ENCODE measurements at regions not wholly inside any gene's neighbourhood (a gene's known extent, or its start where the extent isn't known, plus 50 kb on each side); places are given as distances from the start of the nearest gene placed in this dataset.
"Not testable (repeated sequence)": the region's sequence is repeated elsewhere in the genome, so short reads cannot be mapped to it uniquely, and the experiment has no call there.

- no peak for DNase-seq (ENCODE audit: low spot score)
Observed at GRCh38 chr1:195663549-195664280, 944.5 kb downstream of the KCNT2 start.

- no peak for DNase-seq (ENCODE audit: low spot score)
Observed at GRCh38 chr1:195656780-195657179, 951.5 kb downstream of the KCNT2 start.

- DNase-seq (ENCODE audit: low spot score): not testable (repeated sequence)
Observed at GRCh38 chr1:195648875-195649274, 959.4 kb downstream of the KCNT2 start.

GRCh38 chr1:195637539-195637938, 970.7 kb downstream of the KCNT2 start:
- DNase-seq (ENCODE audit: low spot score): no peak

- no peak for DNase-seq (ENCODE audit: low spot score)
Observed at GRCh38 chr1:195618287-195618686, 990.0 kb downstream of the KCNT2 start.

GRCh38 chr1:195617106-195617505, 991.1 kb downstream of the KCNT2 start:
- no peak for DNase-seq (ENCODE audit: low spot score)

- no peak for DNase-seq (ENCODE audit: low spot score)
Observed at GRCh38 chr1:195608883-195609282, 999.4 kb downstream of the KCNT2 start.

- no peak for DNase-seq (ENCODE audit: low spot score)
Observed at GRCh38 chr1:195606483-195606882, 1001.8 kb downstream of the KCNT2 start.

- DNase-seq (ENCODE audit: low spot score): no peak
Observed at GRCh38 chr1:195604287-195604686, 1004.0 kb downstream of the KCNT2 start.

GRCh38 chr1:195597891-195598290, 1010.3 kb downstream of the KCNT2 start:
- no peak for DNase-seq (ENCODE audit: low spot score)

GRCh38 chr1:195594773-195595172, 1013.5 kb downstream of the KCNT2 start:
- no peak for DNase-seq (ENCODE audit: low spot score)

- DNase-seq (ENCODE audit: low spot score): no peak
Observed at GRCh38 chr1:195594322-195594721, 1013.9 kb downstream of the KCNT2 start.

- DNase-seq (ENCODE audit: low spot score): no peak
Observed at GRCh38 chr1:195591917-195592672, 1016.1 kb downstream of the KCNT2 start.

GRCh38 chr1:195590649-195591048, 1017.6 kb downstream of the KCNT2 start:
- no peak for DNase-seq (ENCODE audit: low spot score)

- no peak for DNase-seq (ENCODE audit: low spot score)
Observed at GRCh38 chr1:195584870-195585624, 1023.2 kb downstream of the KCNT2 start.

- DNase-seq (ENCODE audit: low spot score): no peak
Observed at GRCh38 chr1:195580988-195581387, 1027.3 kb downstream of the KCNT2 start.

- DNase-seq (ENCODE audit: low spot score): no peak
Observed at GRCh38 chr1:195577748-195578147, 1030.5 kb downstream of the KCNT2 start.

GRCh38 chr1:195576641-195577040, 1031.6 kb downstream of the KCNT2 start:
- peak; percentile 37 for DNase-seq (ENCODE audit: low spot score)

- no peak for DNase-seq (ENCODE audit: low spot score)
Observed at GRCh38 chr1:195574511-195574910, 1033.7 kb downstream of the KCNT2 start.

GRCh38 chr1:195569934-195570333, 1038.3 kb downstream of the KCNT2 start:
- no peak for DNase-seq (ENCODE audit: low spot score)

- no peak for DNase-seq (ENCODE audit: low spot score)
Observed at GRCh38 chr1:195568389-195568788, 1039.9 kb downstream of the KCNT2 start.

- no peak for DNase-seq (ENCODE audit: low spot score)
Observed at GRCh38 chr1:195562074-195562473, 1046.2 kb downstream of the KCNT2 start.

Data from D341Med (cell line).